ENCODE measurements at regions not wholly inside any gene's neighbourhood (a gene's known extent, or its start where the extent isn't known, plus 50 kb on each side); places are given as distances from the start of the nearest gene placed in this dataset.

DNA sequence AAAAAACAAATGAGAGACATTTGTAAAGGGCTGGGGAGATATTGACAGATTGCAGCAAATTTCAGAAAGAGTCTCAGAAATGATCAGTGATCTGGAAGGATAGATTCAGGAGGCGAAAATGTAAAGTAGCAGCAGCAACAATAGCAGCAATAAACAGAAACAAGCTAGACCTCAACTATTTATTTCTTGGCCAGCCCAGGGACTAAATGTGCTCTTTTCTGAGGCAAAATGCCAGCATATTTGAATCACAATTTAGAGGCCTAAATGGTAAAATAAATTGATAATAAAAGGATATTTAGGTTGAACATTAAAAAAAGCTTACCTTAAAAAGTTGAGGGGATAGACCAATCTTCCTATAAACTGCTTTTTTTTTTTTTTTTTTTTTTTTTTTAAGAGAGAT is 134.6 kb upstream of the ITGB1 start:
- TF ChIP-seq POLR2AphosphoS5 (IDR thresholded peaks at IDR 0.05; ENCODE audit: low read depth, low read length) (no peak), TAF1 (IDR thresholded peaks at IDR 0.05; ENCODE audit: borderline replicate concordance, insufficient read depth, low read length) (no peak), SIN3A (IDR thresholded peaks at IDR 0.05; ENCODE audit: borderline replicate concordance, insufficient read depth, low read length) (no peak)

DNA sequence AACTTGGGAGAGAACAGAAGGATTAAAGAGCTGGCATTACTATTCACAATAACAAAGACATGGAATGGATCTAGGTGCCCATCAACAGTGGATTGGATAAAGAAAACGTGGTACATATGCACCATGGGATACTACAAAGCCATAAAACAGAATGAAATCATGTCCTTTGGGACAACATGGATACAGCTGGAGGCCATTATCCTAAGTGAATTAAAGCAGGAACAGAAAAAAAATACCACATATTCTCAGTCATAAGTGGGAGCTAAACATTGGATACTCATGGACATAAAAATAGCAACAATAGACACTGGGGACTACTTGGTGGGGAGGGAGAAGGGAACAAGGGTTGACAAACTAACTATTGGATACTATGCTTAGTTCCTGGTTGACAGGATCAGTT is 133.2 kb upstream of the ITGB1 start:
- no peak for TF ChIP-seq TAF1 (IDR thresholded peaks at IDR 0.05; ENCODE audit: borderline replicate concordance, insufficient read depth, low read length)
- TF ChIP-seq POLR2AphosphoS5 (IDR thresholded peaks at IDR 0.05; ENCODE audit: low read depth, low read length): no peak
- TF ChIP-seq, protein P1, sequence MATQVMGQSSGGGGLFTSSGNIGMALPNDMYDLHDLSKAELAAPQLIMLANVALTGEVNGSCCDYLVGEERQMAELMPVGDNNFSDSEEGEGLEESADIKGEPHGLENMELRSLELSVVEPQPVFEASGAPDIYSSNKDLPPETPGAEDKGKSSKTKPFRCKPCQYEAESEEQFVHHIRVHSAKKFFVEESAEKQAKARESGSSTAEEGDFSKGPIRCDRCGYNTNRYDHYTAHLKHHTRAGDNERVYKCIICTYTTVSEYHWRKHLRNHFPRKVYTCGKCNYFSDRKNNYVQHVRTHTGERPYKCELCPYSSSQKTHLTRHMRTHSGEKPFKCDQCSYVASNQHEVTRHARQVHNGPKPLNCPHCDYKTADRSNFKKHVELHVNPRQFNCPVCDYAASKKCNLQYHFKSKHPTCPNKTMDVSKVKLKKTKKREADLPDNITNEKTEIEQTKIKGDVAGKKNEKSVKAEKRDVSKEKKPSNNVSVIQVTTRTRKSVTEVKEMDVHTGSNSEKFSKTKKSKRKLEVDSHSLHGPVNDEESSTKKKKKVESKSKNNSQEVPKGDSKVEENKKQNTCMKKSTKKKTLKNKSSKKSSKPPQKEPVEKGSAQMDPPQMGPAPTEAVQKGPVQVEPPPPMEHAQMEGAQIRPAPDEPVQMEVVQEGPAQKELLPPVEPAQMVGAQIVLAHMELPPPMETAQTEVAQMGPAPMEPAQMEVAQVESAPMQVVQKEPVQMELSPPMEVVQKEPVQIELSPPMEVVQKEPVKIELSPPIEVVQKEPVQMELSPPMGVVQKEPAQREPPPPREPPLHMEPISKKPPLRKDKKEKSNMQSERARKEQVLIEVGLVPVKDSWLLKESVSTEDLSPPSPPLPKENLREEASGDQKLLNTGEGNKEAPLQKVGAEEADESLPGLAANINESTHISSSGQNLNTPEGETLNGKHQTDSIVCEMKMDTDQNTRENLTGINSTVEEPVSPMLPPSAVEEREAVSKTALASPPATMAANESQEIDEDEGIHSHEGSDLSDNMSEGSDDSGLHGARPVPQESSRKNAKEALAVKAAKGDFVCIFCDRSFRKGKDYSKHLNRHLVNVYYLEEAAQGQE (IDR thresholded peaks at IDR 0.05; ENCODE audit: insufficient read depth in 1 of 2, low read depth in 2 of 2, low read length in 2 of 2): no peak
- no peak for TF ChIP-seq FOXP2 (optimal IDR thresholded peaks at IDR 0.05; ENCODE audit: borderline replicate concordance, extremely low read depth, extremely low read length, insufficient read depth)
- no peak for TF ChIP-seq SIN3A (IDR thresholded peaks at IDR 0.05; ENCODE audit: borderline replicate concordance, insufficient read depth, low read length)

DNA sequence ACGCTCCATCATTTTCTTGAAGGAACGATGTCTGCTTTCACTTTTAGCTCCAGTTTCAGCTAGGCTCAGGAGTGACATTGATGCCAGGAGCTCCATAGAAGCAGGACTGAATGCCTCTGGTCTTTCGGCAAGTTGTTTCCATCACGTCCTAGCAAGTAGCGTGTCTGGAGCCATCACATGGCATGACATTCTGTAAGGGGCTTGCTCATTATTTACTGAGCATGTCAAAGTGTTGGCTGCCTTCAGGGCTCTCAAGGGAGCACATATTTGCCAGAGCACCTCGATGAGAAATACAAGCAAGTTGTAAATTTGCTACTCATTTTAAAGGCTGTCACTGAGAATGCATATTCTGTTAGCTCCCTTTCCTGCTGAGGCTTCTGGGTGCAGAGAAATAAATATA is 131.0 kb upstream of the ITGB1 start:
- TF ChIP-seq FOXP2 (optimal IDR thresholded peaks at IDR 0.05; ENCODE audit: borderline replicate concordance, extremely low read depth, extremely low read length, insufficient read depth): no peak
- no peak for TF ChIP-seq SIN3A (IDR thresholded peaks at IDR 0.05; ENCODE audit: borderline replicate concordance, insufficient read depth, low read length)
- TF ChIP-seq POLR2AphosphoS5 (IDR thresholded peaks at IDR 0.05; ENCODE audit: low read depth, low read length): no peak
- no peak for TF ChIP-seq TAF1 (IDR thresholded peaks at IDR 0.05; ENCODE audit: borderline replicate concordance, insufficient read depth, low read length)
- TF ChIP-seq, protein P1 (IDR thresholded peaks at IDR 0.05; ENCODE audit: insufficient read depth in 1 of 2, low read depth in 2 of 2, low read length in 2 of 2): no peak

DNA sequence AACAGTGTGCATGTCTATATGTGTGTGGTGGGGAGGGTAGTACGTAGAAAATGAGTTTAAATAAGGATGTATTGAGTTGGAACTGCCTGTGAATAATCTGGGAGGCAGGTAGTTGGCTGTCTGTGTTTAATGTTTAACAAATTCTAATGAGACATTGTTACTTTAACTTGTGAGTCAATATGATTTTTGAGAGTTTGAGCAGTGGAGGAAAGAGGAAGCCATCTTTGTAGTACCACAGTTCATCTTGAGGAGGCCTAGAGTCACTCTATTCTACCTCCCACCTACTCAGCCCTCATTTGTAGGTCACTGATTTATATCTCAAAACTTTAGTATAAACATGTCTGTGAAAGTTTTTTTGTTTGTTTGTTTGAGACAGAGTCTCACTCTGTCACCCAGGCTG is 129.9 kb upstream of the ITGB1 start:
- TF ChIP-seq POLR2AphosphoS5 (IDR thresholded peaks at IDR 0.05; ENCODE audit: low read depth, low read length): no peak
- TF ChIP-seq TAF1 (IDR thresholded peaks at IDR 0.05; ENCODE audit: borderline replicate concordance, insufficient read depth, low read length): no peak
- TF ChIP-seq FOXP2 (optimal IDR thresholded peaks at IDR 0.05; ENCODE audit: borderline replicate concordance, extremely low read depth, extremely low read length, insufficient read depth): no peak
- TF ChIP-seq, protein P1 (IDR thresholded peaks at IDR 0.05; ENCODE audit: insufficient read depth in 1 of 2, low read depth in 2 of 2, low read length in 2 of 2): no peak
- TF ChIP-seq SIN3A (IDR thresholded peaks at IDR 0.05; ENCODE audit: borderline replicate concordance, insufficient read depth, low read length): no peak

DNA sequence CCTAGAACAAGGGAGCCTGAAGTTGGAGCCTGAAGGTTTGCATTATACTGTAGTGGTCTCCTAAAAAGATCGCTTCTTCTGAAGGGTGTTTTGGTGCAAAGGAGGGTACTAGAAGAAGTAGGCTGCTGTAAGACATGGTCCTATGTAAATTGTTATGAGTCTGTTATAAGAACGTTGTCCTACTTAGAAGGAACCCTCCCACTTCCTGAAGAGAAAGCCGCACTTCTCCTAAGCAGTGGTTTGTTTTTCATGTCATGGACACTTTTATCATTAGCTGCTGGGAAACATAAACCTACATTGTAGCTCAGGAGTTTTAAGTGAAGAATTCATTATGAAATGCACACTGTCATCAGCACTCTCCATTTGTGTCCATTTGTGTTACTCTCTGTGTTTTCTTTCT is 129.1 kb upstream of the ITGB1 start:
- TF ChIP-seq TAF1 (IDR thresholded peaks at IDR 0.05; ENCODE audit: borderline replicate concordance, insufficient read depth, low read length) (no peak), POLR2AphosphoS5 (IDR thresholded peaks at IDR 0.05; ENCODE audit: low read depth, low read length) (no peak), FOXP2 (optimal IDR thresholded peaks at IDR 0.05; ENCODE audit: borderline replicate concordance, extremely low read depth, extremely low read length, insufficient read depth) (no peak), SIN3A (IDR thresholded peaks at IDR 0.05; ENCODE audit: borderline replicate concordance, insufficient read depth, low read length) (no peak)
- TF ChIP-seq, protein P1 (IDR thresholded peaks at IDR 0.05; ENCODE audit: insufficient read depth in 1 of 2, low read depth in 2 of 2, low read length in 2 of 2): no peak
